GM21526 (cell line): ENCODE measurements at regions not wholly inside any gene's neighbourhood (a gene's known extent, or its start where the extent isn't known, plus 50 kb on each side); places are given as distances from the start of the nearest gene placed in this dataset.

Source experiments
- ATAC-seq: cut with Tn5 transposase; IDR thresholded peaks from one replicate; pipeline ENCODE4 v1.9.1; 2021; ENCODE audit warnings: moderate library complexity; ENCODE audit not compliant: unreplicated experiment, low FRiP score

GRCh38 chr1:116320874-116321273 lies 52.2 kb upstream of the ATP1A1 start:
- ATAC-seq: no peak

DNA sequence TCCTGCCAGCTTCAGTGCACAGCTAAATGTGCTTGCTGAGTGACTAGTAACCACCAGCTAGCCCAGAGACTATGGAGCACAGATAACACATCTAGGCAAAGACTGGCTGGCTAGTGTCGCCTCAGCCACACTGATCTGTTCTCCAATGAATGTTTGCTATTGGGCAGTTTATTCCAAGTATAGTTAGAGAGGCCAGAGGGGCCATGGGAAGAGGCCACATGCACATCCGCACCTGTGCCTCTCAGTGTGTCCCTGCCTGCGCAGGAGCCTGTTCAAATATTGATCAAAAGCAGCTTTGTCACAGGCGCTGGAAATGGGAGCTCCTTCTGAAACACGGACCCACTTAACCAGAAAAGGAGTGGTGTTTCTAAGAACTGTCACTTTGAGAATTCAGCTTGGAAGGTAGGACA lies 51.3 kb upstream of the ATP1A1 start:
- no peak for ATAC-seq

GRCh38 chr1:116322752-116323405 lies 50.2 kb upstream of the ATP1A1 start:
- ATAC-seq: no peak
